ENCODE measurements at regions not wholly inside any gene's neighbourhood (a gene's known extent, or its start where the extent isn't known, plus 50 kb on each side); places are given as distances from the start of the nearest gene placed in this dataset.

DNA sequence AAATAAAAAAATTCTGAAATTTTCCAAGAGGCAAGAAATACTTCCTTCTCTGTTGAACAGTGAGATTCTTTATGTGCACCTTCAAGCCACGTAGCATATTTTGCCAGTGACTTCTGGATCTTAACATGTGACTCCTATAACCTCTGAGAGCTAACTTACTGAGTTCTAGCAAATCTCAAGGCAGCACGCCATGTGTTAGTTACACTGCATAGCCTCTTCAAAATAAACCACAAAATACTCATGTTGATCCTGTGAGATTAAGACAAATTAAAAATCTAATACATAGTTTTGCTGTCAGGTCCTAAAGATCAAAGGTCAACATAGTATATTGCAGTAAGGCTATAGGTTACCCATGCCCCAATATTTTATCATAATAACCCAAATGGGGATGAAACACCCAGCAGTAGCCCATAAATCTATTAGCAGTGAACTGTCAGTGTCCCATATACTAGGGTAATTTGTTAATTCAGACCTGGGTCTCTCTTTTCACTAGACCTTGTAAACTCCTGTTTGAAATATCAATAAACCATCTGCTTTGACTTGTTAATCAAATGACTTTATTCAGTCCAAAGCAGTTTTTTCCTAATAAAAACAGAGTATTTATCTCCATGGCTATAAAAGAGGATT, 343.1 kb downstream of the ZFHX3 start:
- no peak for TF ChIP-seq SUZ12 (IDR thresholded peaks at IDR 0.05; ENCODE audit: low read length)
- no peak for TF ChIP-seq TEAD4 (IDR thresholded peaks at IDR 0.05; ENCODE audit: low read depth, low read length)
- TF ChIP-seq, protein P1, sequence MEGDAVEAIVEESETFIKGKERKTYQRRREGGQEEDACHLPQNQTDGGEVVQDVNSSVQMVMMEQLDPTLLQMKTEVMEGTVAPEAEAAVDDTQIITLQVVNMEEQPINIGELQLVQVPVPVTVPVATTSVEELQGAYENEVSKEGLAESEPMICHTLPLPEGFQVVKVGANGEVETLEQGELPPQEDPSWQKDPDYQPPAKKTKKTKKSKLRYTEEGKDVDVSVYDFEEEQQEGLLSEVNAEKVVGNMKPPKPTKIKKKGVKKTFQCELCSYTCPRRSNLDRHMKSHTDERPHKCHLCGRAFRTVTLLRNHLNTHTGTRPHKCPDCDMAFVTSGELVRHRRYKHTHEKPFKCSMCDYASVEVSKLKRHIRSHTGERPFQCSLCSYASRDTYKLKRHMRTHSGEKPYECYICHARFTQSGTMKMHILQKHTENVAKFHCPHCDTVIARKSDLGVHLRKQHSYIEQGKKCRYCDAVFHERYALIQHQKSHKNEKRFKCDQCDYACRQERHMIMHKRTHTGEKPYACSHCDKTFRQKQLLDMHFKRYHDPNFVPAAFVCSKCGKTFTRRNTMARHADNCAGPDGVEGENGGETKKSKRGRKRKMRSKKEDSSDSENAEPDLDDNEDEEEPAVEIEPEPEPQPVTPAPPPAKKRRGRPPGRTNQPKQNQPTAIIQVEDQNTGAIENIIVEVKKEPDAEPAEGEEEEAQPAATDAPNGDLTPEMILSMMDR (IDR thresholded peaks at IDR 0.05; ENCODE audit: control extremely low read depth in 1 of 3, insufficient read depth in 1 of 3, low read depth in 1 of 3, low read length in 3 of 3), result no peak
- TF ChIP-seq MAX (IDR thresholded peaks at IDR 0.05), result no peak
- no peak for TF ChIP-seq POLR2A (IDR thresholded peaks at IDR 0.05; ENCODE audit: control extremely low read depth in 1 of 2, low read depth in 2 of 2, low read length in 2 of 2)
- no peak for TF ChIP-seq ATF3 (IDR thresholded peaks at IDR 0.05; ENCODE audit: insufficient read depth, low read depth, low read length)
- TF ChIP-seq RAD21 (IDR thresholded peaks at IDR 0.05 in 1 of 2, conservative IDR thresholded peaks at IDR 0.05 in 1 of 2; ENCODE audit: low read depth in 2 of 2, low read length in 2 of 2), result no peak
- TF ChIP-seq SP1 (IDR thresholded peaks at IDR 0.05; ENCODE audit: low read depth, low read length), result no peak
- TF ChIP-seq CHD2 (IDR thresholded peaks at IDR 0.05; ENCODE audit: low read length), result no peak
- no peak for TF ChIP-seq POLR2AphosphoS5 (IDR thresholded peaks at IDR 0.05; ENCODE audit: low read depth, low read length)
- TF ChIP-seq SP2 (IDR thresholded peaks at IDR 0.05; ENCODE audit: low read length), result no peak
- no peak for TF ChIP-seq TAF1 (IDR thresholded peaks at IDR 0.05; ENCODE audit: low read depth, low read length)
- no peak for TF ChIP-seq TCF12 (IDR thresholded peaks at IDR 0.05; ENCODE audit: low read depth, low read length)
- TF ChIP-seq BRCA1 (IDR thresholded peaks at IDR 0.05; ENCODE audit: low read depth, low read length), result no peak
